ENCODE measurements at regions not wholly inside any gene's neighbourhood (a gene's known extent, or its start where the extent isn't known, plus 50 kb on each side); places are given as distances from the start of the nearest gene placed in this dataset.
A peak's percentile ranks its signal among the peaks of the same experiment; 100 is the strongest.
"Not testable (repeated sequence)": the region's sequence is repeated elsewhere in the genome, so short reads cannot be mapped to it uniquely, and the experiment has no call there.

DNA sequence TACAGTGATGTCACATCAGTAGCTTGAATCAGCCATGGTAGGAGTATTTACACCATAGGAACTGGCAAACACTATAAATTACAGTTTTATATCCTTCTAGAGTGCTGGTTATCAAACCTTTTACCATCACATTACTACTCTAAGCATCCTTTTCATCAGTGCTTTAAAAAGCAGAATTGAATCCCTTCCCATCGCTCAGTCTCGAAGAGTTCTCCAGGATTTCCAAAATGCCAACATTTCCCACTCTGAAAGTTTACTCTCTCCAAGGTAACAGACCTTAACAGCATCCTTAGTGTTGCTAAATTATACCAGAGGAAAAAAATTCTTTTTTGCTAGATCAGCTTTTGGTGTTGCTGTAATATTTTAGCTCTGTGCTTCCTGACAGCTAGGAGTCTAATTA, 209.4 kb upstream of the USP15 start:
- Histone ChIP-seq H3K9me3 (ENCODE audit: control insufficient read depth, low read length) (no peaks in the 10 kb centered on the region), H3K4me3 (ENCODE audit: low read length) (no peak overlapping the region), H3K27ac (ENCODE audit: low read length) (no peak overlapping the region), H3K4me1 (ENCODE audit: control insufficient read depth, insufficient read depth, low read length) (no peaks in the 10 kb centered on the region), H3K27me3 (ENCODE audit: control insufficient read depth, insufficient read depth) (no peaks in the 10 kb centered on the region)
- 96% methylated on average over 2 of the region's 2 CpGs for WGBS
- no peak for DNase-seq
- intact Hi-C loops (cut with DNase I): no loop called here
- no peak for ATAC-seq

DNA sequence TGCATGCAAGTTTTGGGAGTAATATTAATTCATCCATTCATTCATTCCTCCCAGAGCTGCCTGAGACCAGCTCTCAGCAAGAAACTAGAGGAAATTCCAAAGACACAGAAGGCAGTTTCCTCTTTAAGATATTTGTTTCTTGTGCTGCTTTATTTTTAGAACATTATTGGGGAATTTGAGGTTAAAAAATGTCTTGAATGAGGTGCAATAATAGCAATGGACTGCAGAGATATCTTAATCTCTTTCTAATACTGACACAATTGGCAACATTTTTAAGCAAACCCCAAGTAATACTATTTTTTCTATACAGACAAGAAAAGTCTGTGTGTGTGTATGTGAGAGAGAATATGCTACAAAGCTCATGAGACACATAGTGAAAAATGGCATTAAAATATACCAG, 190.2 kb upstream of the USP15 start:
- Histone ChIP-seq H3K4me3 (ENCODE audit: low read length) (no peak overlapping the region), H3K27ac (ENCODE audit: low read length) (no peak overlapping the region), H3K9me3 (ENCODE audit: control insufficient read depth, low read length) (no peaks in the 10 kb centered on the region), H3K27me3 (ENCODE audit: control insufficient read depth, insufficient read depth) (no peaks in the 10 kb centered on the region), H3K4me1 (ENCODE audit: control insufficient read depth, insufficient read depth, low read length) (no peaks in the 10 kb centered on the region)
- DNase-seq (no peak), ATAC-seq (no peak)
- intact Hi-C loops (cut with DNase I): no loop called here

DNA sequence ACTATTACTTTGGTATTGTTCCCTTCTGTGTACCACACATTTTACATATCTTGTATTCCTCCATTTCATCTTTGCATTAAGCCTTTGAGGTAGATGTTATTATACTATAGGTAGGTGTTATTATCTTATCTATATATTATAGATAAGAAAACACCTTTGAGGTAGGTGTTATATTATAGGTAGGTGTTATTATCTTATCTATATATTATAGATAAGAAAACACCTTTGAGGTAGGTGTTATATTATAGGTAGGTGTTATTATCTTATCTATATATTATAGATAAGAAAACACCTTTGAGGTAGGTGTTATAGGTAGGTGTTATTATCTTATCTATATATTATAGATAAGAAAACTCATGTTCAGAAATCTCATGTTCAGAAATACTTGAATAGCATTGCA, 187.0 kb upstream of the USP15 start:
- intact Hi-C loops (cut with DNase I): not testable (repeated sequence)

DNA sequence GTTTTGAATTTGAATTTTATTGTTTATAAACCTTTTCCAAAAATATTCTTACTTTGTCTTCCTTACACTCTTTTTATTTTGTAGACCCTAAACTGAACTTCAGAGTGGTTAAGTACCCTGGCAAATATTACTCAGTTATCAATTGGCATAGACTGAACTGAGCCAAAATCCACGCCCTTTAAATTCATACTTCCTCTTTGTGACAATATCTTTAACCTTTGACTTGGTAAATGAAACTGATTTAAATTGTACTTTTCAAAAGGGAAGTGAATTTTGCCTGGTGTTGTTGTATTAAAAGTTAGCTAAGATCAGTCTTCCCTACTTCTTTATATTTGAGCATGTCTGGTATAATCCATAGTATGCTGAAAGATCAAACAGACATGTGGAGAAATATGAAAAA, 184.3 kb upstream of the USP15 start:
- Histone ChIP-seq H3K9me3 (ENCODE audit: control insufficient read depth, low read length) (no peaks in the 10 kb centered on the region), H3K4me1 (ENCODE audit: control insufficient read depth, insufficient read depth, low read length) (no peaks in the 10 kb centered on the region), H3K27me3 (ENCODE audit: control insufficient read depth, insufficient read depth) (no peaks in the 10 kb centered on the region), H3K27ac (ENCODE audit: low read length) (no peak overlapping the region), H3K4me3 (ENCODE audit: low read length) (no peak overlapping the region)
- intact Hi-C loops (cut with DNase I): no loop called here
- DNase-seq: no peak
- 51% methylated on average over 1 of the region's 1 CpG for WGBS
- no peak for ATAC-seq

More for the DNA sequence above, 187.0 kb upstream of the USP15 start:
- H3K27ac ChIP-seq (ENCODE audit: low read length); DNase-seq; H3K9me3 ChIP-seq (ENCODE audit: control insufficient read depth, low read length); H3K27me3 ChIP-seq (ENCODE audit: control insufficient read depth, insufficient read depth); ATAC-seq; H3K4me3 ChIP-seq (ENCODE audit: low read length); H3K4me1 ChIP-seq (ENCODE audit: control insufficient read depth, insufficient read depth, low read length): not testable (repeated sequence)

DNA sequence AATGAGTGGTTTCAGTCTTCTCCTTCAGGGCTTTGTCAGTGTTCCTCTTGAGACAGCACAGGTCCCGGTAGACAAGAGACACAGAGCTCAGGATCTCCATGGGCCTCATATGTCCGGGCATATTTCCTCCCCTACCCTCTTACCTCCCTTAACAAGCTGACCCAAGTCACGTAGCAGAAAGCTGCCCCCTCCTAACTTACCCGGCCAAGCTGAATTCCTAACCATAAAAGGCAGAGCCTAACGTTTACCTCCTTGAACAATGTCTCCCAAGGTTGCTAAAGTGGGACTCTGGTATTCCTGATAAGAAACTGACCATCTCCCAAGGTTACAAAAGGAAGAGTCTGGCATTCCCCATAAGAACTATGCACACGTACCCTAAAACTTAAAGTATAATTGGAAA, 182.2 kb upstream of the USP15 start:
- H3K9me3 ChIP-seq (ENCODE audit: control insufficient read depth, low read length): no peaks in the 10 kb centered on the region
- H3K27me3 ChIP-seq (ENCODE audit: control insufficient read depth, insufficient read depth): no peaks in the 10 kb centered on the region
- no peak overlapping the region for H3K4me3 ChIP-seq (ENCODE audit: low read length)
- intact Hi-C loops (cut with DNase I): no loop called here
- H3K4me1 ChIP-seq (ENCODE audit: control insufficient read depth, insufficient read depth, low read length): no peaks in the 10 kb centered on the region
- WGBS: 37% methylated on average over 6 of the region's 6 CpGs
- no peak overlapping the region for H3K27ac ChIP-seq (ENCODE audit: low read length)
- ATAC-seq (no peak), DNase-seq (no peak)

DNA sequence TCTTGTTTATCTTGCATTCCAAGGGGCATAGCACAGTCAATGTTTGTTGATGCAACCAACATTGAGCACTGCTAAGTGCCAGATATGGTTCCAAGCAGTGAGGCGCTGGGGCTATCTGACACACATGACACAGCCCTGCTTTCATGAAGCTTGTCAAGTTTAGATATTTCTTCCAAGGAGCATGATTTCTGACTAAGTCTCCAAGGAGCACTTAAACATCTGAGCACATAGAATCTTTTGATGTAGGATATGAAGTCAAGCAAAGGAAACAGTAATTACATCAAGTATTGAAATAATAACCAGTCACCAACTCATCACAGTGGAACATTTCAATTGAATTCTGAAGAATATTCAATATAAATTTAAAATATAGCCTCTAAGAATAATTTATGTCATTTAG, 177.8 kb upstream of the USP15 start:
- no peak for DNase-seq
- H3K9me3 ChIP-seq (ENCODE audit: control insufficient read depth, low read length): no peaks in the 10 kb centered on the region
- WGBS: 69% methylated on average over 1 of the region's 1 CpG
- intact Hi-C loops (cut with DNase I): no loop called here
- H3K27ac ChIP-seq (ENCODE audit: low read length): no peak overlapping the region
- ATAC-seq: no peak
- no peaks in the 10 kb centered on the region for H3K27me3 ChIP-seq (ENCODE audit: control insufficient read depth, insufficient read depth)
- no peaks in the 10 kb centered on the region for H3K4me1 ChIP-seq (ENCODE audit: control insufficient read depth, insufficient read depth, low read length)
- no peak overlapping the region for H3K4me3 ChIP-seq (ENCODE audit: low read length)

DNA sequence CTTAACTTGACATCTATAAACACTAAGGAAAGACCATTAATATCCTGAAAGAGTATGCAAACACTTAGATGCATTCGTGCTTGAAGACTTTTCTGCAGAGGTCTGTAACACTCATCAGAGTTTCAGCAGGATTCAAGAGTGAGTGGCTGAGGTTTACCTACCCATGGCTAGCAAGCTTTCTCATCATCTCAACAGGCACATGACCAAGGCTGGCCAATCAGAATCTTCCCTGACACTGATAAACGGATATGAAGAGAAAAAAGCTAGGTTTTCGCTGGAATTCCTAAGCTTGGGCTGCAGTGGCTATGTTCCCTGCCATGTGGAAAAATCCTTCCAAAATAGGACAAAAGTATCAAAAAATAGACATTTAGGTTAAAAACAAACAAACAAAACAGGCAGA, 162.1 kb upstream of the USP15 start:
- Histone ChIP-seq H3K27ac (ENCODE audit: low read length) (no peak overlapping the region), H3K27me3 (ENCODE audit: control insufficient read depth, insufficient read depth) (no peaks in the 10 kb centered on the region), H3K9me3 (ENCODE audit: control insufficient read depth, low read length) (no peaks in the 10 kb centered on the region), H3K4me3 (ENCODE audit: low read length) (no peak overlapping the region), H3K4me1 (ENCODE audit: control insufficient read depth, insufficient read depth, low read length) (no peaks in the 10 kb centered on the region)
- DNase-seq (no peak), ATAC-seq (no peak)
- intact Hi-C loops (cut with DNase I): no loop called here
- 76% methylated on average over 3 of the region's 3 CpGs for WGBS

DNA sequence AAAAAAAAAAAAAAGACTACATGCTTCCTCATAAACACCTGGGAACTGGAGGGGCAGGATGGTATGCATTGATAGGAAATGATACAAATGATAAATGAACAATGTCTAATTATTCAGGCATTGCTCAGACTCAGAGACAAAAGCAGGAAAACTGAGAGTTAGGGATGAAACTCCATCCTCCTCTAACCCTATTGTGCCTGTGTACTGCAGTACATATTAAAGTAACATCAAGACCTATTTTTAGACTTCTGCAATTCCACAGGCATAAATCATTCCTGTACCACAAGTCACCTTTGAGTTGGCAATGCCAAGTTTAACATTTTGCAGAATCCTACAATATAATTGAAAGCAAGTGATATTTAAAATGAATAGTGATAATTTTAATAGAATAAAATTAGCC, 156.5 kb upstream of the USP15 start:
- Histone ChIP-seq H3K27me3 (ENCODE audit: control insufficient read depth, insufficient read depth) (no peaks in the 10 kb centered on the region), H3K27ac (ENCODE audit: low read length) (no peak overlapping the region), H3K4me1 (ENCODE audit: control insufficient read depth, insufficient read depth, low read length) (no peaks in the 10 kb centered on the region), H3K4me3 (ENCODE audit: low read length) (no peak overlapping the region), H3K9me3 (ENCODE audit: control insufficient read depth, low read length) (no peaks in the 10 kb centered on the region)
- intact Hi-C loops (cut with DNase I): no loop called here
- ATAC-seq: no peak
- no peak for DNase-seq

DNA sequence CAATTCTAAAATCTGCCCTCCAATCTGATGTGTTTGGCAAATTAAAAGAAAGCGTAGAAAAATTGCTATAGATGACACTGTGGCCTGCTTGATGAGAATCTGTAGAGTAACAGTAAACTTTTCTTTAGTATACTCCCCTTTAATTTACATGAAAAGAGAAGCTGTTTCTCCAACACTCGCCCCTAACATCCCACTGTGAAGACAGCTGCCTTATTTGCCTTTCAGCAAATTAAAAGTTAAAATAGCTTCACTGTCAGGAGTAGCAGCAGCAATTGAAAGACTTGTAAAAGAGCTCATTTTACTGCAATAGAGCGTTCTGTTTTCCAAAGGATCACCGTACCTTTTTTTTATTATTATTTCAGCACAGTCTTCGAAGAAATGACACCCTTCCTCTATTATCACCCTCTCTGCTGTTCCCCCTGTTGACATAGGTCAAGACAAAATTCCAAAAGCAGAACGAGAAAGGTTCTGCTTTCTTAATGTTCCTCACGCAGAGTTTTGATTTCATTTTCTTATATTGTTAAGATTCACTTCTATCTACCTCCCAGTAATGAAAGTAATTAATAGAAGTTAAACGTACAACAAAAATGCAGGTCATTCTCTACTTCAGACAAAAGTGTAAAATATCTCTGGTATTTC, 153.5 kb upstream of the USP15 start:
- Histone ChIP-seq H3K9me3 (ENCODE audit: control insufficient read depth, low read length) (no peaks in the 10 kb centered on the region), H3K4me1 (ENCODE audit: control insufficient read depth, insufficient read depth, low read length) (no peaks in the 10 kb centered on the region), H3K4me3 (ENCODE audit: low read length) (peak overlapping the region; percentile 10), H3K27me3 (ENCODE audit: control insufficient read depth, insufficient read depth) (no peaks in the 10 kb centered on the region), H3K27ac (ENCODE audit: low read length) (no peak overlapping the region)
- intact Hi-C loops (cut with DNase I): no loop called here
- 40% methylated on average over 8 of the region's 8 CpGs for WGBS
- ATAC-seq (no peak), DNase-seq (no peak)

DNA sequence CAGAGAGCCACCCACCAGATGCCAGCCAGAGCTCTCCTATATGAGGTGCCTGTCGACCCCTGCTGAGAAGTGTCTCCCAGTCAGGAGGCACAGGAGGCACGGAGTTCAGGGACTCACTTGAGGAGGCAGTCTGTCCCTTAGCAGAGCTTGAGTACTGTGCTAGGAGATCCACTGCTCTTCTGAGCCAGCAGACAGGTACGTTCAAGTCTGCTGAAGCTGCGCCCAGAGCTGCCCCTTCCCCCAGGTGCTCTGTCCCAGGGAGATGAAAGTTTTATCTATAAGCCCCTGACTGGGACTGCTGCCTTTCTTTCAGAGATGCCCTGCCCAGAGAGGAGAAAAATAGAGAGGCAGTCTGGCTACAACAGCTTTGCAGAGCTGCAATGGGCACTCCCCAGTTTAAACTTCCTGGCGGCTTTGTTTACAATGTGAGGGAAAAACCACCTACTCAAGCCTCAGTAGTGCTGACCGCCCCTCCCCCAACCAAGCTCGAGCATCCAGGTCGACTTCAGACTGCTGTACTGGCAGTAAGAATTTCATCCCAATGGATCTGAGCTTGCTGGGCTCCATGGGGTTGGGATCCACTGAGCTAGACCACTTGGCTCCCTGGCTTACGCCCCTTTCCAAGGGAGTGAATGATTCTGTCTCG, 146.7 kb upstream of the USP15 start:
- intact Hi-C loops (cut with DNase I): no loop called here
- Histone ChIP-seq H3K9me3 (ENCODE audit: control insufficient read depth, low read length) (no peaks in the 10 kb centered on the region), H3K27me3 (ENCODE audit: control insufficient read depth, insufficient read depth) (no peaks in the 10 kb centered on the region), H3K27ac (ENCODE audit: low read length) (no peak overlapping the region), H3K4me1 (ENCODE audit: control insufficient read depth, insufficient read depth, low read length) (no peaks in the 10 kb centered on the region), H3K4me3 (ENCODE audit: low read length) (no peak overlapping the region)
- no peak for DNase-seq
- 67% methylated on average over 10 of the region's 10 CpGs for WGBS
- ATAC-seq: no peak

DNA sequence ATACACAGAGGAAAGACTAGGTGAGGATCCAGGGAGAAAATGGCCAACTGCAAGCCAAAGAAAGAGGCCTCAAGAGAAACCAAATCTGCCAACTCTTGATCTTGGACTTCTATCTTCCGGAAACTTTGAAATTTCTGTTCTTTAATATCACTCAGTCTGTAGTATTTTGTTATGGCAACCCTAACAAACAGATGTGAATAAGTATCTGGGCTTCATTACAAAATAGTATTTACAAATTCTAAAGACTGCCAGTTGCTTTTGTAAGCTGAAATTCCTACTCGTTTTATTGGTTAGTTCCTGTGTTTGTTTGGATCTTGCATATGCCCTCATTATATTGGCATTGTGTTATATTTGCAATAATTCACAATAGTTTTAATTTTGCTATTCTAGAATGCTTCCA, 143.2 kb upstream of the USP15 start:
- Histone ChIP-seq H3K27me3 (ENCODE audit: control insufficient read depth, insufficient read depth) (no peaks in the 10 kb centered on the region), H3K4me3 (ENCODE audit: low read length) (no peak overlapping the region), H3K9me3 (ENCODE audit: control insufficient read depth, low read length) (no peaks in the 10 kb centered on the region), H3K27ac (ENCODE audit: low read length) (no peak overlapping the region), H3K4me1 (ENCODE audit: control insufficient read depth, insufficient read depth, low read length) (no peaks in the 10 kb centered on the region)
- ATAC-seq (no peak), DNase-seq (no peak)
- 47% methylated on average over 2 of the region's 2 CpGs for WGBS
- intact Hi-C loops (cut with DNase I): no loop called here

DNA sequence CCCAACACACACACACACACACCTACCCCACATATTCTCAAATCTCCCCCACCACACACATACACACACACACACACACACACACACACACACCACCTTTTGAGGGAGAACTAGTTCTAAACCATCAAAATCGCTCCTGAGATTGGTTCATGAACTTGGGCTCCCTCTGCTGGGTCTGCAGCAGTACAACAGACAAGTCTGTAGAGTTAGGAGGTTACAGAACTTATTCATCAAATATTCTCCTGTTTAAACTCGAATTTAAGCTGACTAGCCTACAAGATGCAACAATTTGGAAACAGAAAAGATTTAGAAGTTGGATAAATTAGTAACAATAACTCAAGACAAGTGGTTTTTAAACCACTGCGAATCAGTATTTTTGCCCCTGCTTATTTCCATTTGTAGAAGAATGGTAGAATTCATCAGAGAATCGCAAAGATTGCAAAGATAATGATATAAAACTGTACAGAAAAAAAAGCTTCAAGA, 136.4 kb upstream of the USP15 start:
- Histone ChIP-seq H3K27me3 (ENCODE audit: control insufficient read depth, insufficient read depth) (no peaks in the 10 kb centered on the region), H3K9me3 (ENCODE audit: control insufficient read depth, low read length) (no peaks in the 10 kb centered on the region), H3K4me3 (ENCODE audit: low read length) (no peak overlapping the region), H3K4me1 (ENCODE audit: control insufficient read depth, insufficient read depth, low read length) (no peaks in the 10 kb centered on the region), H3K27ac (ENCODE audit: low read length) (no peak overlapping the region)
- WGBS: 30% methylated on average over 4 of the region's 4 CpGs
- intact Hi-C loops (cut with DNase I): no loop called here
- DNase-seq (peak in 1 of 3 donors; percentile 44), ATAC-seq (peak in 1 of 2 donors; percentile 44)
